ENCODE measurements at regions not wholly inside any gene's neighbourhood (a gene's known extent, or its start where the extent isn't known, plus 50 kb on each side); places are given as distances from the start of the nearest gene placed in this dataset.

DNA sequence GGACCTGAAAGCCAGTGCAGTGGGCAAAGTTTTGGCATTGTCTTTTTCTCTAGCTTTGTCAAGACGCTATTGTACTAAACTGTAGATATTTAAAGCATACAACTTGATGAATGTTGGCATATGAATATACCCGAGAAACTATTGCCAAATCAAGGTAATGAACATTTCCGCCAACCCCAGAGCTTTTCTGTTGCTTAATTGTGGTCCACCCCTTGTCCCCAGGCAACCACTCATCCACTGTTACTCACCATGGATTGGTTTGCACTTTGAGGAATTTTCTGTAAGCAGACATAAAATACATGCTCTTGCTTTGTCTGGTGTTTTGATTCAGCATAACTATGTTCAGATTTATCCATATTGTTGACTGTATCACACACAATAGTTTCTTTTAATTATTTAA is 688.4 kb downstream of the ADCYAP1 start:
- TF ChIP-seq, protein P1, sequence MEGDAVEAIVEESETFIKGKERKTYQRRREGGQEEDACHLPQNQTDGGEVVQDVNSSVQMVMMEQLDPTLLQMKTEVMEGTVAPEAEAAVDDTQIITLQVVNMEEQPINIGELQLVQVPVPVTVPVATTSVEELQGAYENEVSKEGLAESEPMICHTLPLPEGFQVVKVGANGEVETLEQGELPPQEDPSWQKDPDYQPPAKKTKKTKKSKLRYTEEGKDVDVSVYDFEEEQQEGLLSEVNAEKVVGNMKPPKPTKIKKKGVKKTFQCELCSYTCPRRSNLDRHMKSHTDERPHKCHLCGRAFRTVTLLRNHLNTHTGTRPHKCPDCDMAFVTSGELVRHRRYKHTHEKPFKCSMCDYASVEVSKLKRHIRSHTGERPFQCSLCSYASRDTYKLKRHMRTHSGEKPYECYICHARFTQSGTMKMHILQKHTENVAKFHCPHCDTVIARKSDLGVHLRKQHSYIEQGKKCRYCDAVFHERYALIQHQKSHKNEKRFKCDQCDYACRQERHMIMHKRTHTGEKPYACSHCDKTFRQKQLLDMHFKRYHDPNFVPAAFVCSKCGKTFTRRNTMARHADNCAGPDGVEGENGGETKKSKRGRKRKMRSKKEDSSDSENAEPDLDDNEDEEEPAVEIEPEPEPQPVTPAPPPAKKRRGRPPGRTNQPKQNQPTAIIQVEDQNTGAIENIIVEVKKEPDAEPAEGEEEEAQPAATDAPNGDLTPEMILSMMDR (conservative IDR thresholded peaks at IDR 0.05; ENCODE audit: low read length), result no peak
- H3K4me3 ChIP-seq (ENCODE audit: low read length), result no peak overlapping the region
- no peak for DNase-seq (ENCODE audit: low read depth)

DNA sequence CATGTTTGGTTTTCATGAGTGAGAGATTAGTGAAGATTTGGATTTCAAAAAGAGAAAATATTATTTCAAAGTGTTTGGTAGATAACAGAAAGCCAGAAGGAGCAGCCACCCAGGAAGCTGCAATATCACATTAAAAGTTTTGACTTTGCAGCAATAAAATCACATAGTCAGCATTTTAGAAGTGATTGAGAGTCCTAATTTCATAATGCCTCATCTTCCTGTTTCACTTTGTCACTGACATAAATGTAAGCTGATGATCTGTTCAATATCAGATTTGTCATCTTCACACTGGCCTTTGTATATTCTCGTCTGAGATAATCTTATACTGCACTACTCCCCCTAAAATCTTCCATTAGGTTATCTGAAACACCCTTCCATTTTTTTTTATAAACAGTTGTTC is 690.5 kb downstream of the ADCYAP1 start:
- DNase-seq (ENCODE audit: low read depth), result no peak
- TF ChIP-seq, protein P1 (conservative IDR thresholded peaks at IDR 0.05; ENCODE audit: low read length), result no peak
- no peak overlapping the region for H3K4me3 ChIP-seq (ENCODE audit: low read length)

DNA sequence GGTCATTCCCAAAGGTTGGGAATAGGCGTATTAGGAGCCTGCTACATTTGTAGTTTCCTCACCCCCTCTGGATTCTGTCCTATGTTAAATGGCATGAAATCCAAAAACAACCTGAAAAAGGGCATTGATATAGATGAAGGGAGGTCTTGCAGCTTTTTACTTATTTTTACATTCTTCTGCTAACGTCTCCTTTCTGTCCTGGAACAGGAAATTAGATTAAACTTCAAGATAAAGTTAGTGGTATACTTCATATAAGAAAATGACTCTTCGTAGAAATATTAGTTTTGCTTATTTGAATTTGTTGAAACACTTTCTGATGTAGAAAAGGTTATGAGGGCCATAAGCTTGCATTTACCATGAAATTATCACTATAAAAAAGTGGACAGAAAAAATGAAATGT is 694.5 kb downstream of the ADCYAP1 start:
- H3K4me3 ChIP-seq (ENCODE audit: low read length), result no peak overlapping the region
- TF ChIP-seq, protein P1 (conservative IDR thresholded peaks at IDR 0.05; ENCODE audit: low read length), result no peak
- no peak for DNase-seq (ENCODE audit: low read depth)

DNA sequence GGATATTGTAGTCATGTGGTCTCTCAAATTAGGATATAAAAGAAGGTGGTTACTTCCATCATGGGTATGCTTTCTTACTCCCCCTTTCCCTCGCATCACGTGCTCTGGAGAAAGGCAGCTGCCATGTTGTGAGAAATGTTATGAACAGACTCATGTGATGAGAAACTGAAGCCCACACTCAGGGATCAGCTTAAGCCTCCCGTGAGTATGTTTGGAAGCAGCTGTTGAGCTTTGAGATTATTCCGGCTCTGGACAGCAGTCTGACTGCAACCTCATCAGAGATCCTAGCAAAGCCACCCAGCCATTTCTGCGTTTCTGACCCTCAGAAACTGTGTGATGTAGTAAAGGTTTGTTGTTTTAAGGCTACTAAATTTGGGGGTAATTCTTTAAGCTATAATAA is 700.1 kb downstream of the ADCYAP1 start:
- DNase-seq (ENCODE audit: low read depth), result no peak
- TF ChIP-seq, protein P1 (conservative IDR thresholded peaks at IDR 0.05; ENCODE audit: low read length), result no peak
- no peak overlapping the region for H3K4me3 ChIP-seq (ENCODE audit: low read length)

DNA sequence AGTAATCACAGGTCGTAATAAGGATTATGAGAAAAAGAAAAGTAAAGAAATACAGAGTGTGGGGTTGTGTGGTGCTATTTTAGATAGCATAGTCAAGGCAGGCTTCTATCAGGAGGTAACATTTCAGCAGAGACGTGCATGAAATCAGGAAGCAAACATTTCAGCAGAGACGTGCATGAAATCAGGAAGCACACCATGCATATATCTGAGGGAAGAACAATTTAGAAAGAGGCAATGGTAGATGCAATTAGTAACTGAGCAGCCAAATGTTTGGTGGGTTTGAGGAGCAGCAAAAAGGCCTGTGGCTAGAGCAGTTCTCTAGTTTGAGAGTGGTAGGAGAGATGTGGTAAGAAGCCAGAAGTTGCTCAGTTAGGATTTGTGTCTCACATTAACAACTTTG is 713.7 kb downstream of the ADCYAP1 start:
- TF ChIP-seq, protein P1 (conservative IDR thresholded peaks at IDR 0.05; ENCODE audit: low read length), result no peak
- no peak for DNase-seq (ENCODE audit: low read depth)
- H3K4me3 ChIP-seq (ENCODE audit: low read length), result no peak overlapping the region

DNA sequence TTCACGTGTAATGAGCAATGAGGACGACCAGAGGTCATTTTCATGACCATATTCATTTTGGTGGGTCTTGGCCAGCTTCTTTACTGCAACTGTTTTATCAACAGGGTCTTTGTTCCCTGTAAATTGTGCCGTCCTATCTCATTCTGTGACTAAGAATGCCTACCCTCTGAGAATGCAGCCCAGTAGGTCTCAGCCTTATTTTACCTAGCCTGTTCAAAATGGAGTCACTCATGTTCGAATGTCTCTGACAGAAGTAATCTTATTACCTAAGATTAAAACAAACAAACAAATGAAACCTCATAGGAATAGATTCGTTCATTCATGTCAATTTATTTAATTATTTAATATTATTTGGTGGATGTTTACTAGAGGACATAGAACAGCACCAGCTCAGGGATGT is 714.8 kb downstream of the ADCYAP1 start:
- TF ChIP-seq, protein P1 (conservative IDR thresholded peaks at IDR 0.05; ENCODE audit: low read length), result no peak
- DNase-seq (ENCODE audit: low read depth), result no peak
- no peak overlapping the region for H3K4me3 ChIP-seq (ENCODE audit: low read length)

DNA sequence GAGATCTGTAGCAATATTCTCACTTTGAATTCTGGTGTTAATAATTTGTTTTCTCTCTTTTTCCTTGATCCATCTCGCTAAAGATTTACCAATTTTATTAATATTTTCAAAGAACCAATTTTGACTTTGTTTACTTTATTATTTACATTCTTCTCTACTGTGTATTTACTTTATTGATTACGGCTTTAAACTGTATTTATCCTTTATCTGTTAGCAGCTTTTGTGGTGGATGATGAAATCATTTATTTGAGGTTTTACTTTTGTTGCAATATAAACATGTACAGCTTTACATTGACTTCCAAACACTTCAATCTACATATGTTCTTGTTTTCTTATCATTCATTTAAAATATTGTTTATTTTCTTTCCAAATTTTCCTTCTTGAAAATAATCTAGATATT is 719.9 kb downstream of the ADCYAP1 start:
- no peak overlapping the region for H3K4me3 ChIP-seq (ENCODE audit: low read length)
- no peak for DNase-seq (ENCODE audit: low read depth)
- TF ChIP-seq, protein P1 (conservative IDR thresholded peaks at IDR 0.05; ENCODE audit: low read length), result no peak

Data from AG10803 (cell line).